NCI-H510A (cell line): ENCODE measurements at regions not wholly inside any gene's neighbourhood (a gene's known extent, or its start where the extent isn't known, plus 50 kb on each side); places are given as distances from the start of the nearest gene placed in this dataset.
"Not testable (repeated sequence)": the region's sequence is repeated elsewhere in the genome, so short reads cannot be mapped to it uniquely, and the experiment has no call there.

Experiments
- DNase-seq: peaks from one replicate; lab custom pipeline; 2025; lab: John Stamatoyannopoulos, UW

- no peak for DNase-seq
These were observed 407.7 kb upstream of the GRAMD2B start for GRCh38 chr5:126015235-126016181.

- no peak for DNase-seq
These were observed 407.0 kb upstream of the GRAMD2B start for GRCh38 chr5:126016256-126016655.

GRCh38 chr5:126017096-126017495 lies 406.1 kb upstream of the GRAMD2B start:
- no peak for DNase-seq

GRCh38 chr5:126020770-126021169 lies 402.4 kb upstream of the GRAMD2B start:
- DNase-seq = no peak

- DNase-seq = no peak
These were observed 399.2 kb upstream of the GRAMD2B start for GRCh38 chr5:126023994-126024441.

- DNase-seq = no peak
These were observed 396.1 kb upstream of the GRAMD2B start for GRCh38 chr5:126027149-126027548.

GRCh38 chr5:126027652-126028051 lies 395.6 kb upstream of the GRAMD2B start:
- no peak for DNase-seq

GRCh38 chr5:126028336-126028735 lies 394.9 kb upstream of the GRAMD2B start:
- DNase-seq = no peak

- not testable (repeated sequence) for DNase-seq
These were observed 393.9 kb upstream of the GRAMD2B start for GRCh38 chr5:126029282-126029681.

GRCh38 chr5:126030698-126031097 lies 392.5 kb upstream of the GRAMD2B start:
- DNase-seq = no peak

GRCh38 chr5:126031989-126032716 lies 391.1 kb upstream of the GRAMD2B start:
- peak; percentile 6 for DNase-seq

- no peak for DNase-seq
These were observed 379.5 kb upstream of the GRAMD2B start for GRCh38 chr5:126043688-126044087.

GRCh38 chr5:126044111-126044668 lies 379.0 kb upstream of the GRAMD2B start:
- peak; percentile 24 for DNase-seq

- DNase-seq = no peak
These were observed 378.2 kb upstream of the GRAMD2B start for GRCh38 chr5:126044931-126045565.

- no peak for DNase-seq
These were observed 376.9 kb upstream of the GRAMD2B start for GRCh38 chr5:126046318-126046717.

GRCh38 chr5:126046846-126047571 lies 376.2 kb upstream of the GRAMD2B start:
- DNase-seq = no peak

- DNase-seq = no peak
These were observed 371.1 kb upstream of the GRAMD2B start for GRCh38 chr5:126052120-126052519.

GRCh38 chr5:126052791-126053190 lies 370.4 kb upstream of the GRAMD2B start:
- no peak for DNase-seq

GRCh38 chr5:126053630-126054029 lies 369.6 kb upstream of the GRAMD2B start:
- no peak for DNase-seq

GRCh38 chr5:126054577-126055347 lies 368.4 kb upstream of the GRAMD2B start:
- DNase-seq = no peak

GRCh38 chr5:126055348-126055729 lies 367.9 kb upstream of the GRAMD2B start:
- no peak for DNase-seq
